Left ventricle myocardium inferior (tissue), 1 donor: ENCODE measurements at regions not wholly inside any gene's neighbourhood (a gene's known extent, or its start where the extent isn't known, plus 50 kb on each side); places are given as distances from the start of the nearest gene placed in this dataset.

Source experiments
- DNase-seq: peaks from one replicate; pipeline ENCODE4 v3.0.0-alpha.2; 2020
- H3K27ac ChIP-seq: fragments of 200-600 bp; replicated peaks from 2 replicates; pipeline ENCODE4 v1.8.0; 2021
- H3K27me3 ChIP-seq: fragments of 200-600 bp; 2 replicates; pipeline ENCODE4 v1.8.0; 2021; ENCODE audit warnings: low read depth
- H3K36me3 ChIP-seq: fragments of 200-600 bp; 2 replicates; pipeline ENCODE4 v1.8.0; 2021
- H3K4me1 ChIP-seq: fragments of 200-600 bp; 2 replicates; pipeline ENCODE4 v1.8.0; 2021
- H3K4me3 ChIP-seq: fragments of 200-600 bp; 2 replicates; pipeline ENCODE4 v1.8.0; 2021; ENCODE audit warnings: mild to moderate bottlenecking, moderate library complexity
- H3K9me3 ChIP-seq: fragments of 200-600 bp; replicated peaks from 2 replicates; pipeline ENCODE4 v1.8.0; 2021
- CTCF ChIP-seq: fragments of 200-600 bp; IDR thresholded peaks from 2 replicates; pipeline ENCODE4 v1.8.0; 2021; ENCODE audit warnings: antibody characterized with exemption, mild to moderate bottlenecking, borderline replicate concordance
- intact Hi-C: fragments of 100-400 bp; cut with micrococcal nuclease; formaldehyde crosslinking; loops from one replicate; pipeline ENCODE4 v1.11.0; 2022
- donor health status: DM: no; HTN: yes; CAD: no; lungs with severe emphysema.

- H3K36me3 ChIP-seq: no peaks in the 10 kb centered on the region
- no peaks in the 10 kb centered on the region for H3K4me1 ChIP-seq
- no peaks in the 10 kb centered on the region for H3K9me3 ChIP-seq
- no peak overlapping the region for H3K4me3 ChIP-seq
- H3K27me3 ChIP-seq: no peaks in the 10 kb centered on the region
- no peak for TF ChIP-seq CTCF
- DNase-seq: no peak
- intact Hi-C loops: no loop called here
- no peak overlapping the region for H3K27ac ChIP-seq
Measured at GRCh38 chr2:180927030-180927686, 53.2 kb upstream of the UBE2E3 start.

DNA sequence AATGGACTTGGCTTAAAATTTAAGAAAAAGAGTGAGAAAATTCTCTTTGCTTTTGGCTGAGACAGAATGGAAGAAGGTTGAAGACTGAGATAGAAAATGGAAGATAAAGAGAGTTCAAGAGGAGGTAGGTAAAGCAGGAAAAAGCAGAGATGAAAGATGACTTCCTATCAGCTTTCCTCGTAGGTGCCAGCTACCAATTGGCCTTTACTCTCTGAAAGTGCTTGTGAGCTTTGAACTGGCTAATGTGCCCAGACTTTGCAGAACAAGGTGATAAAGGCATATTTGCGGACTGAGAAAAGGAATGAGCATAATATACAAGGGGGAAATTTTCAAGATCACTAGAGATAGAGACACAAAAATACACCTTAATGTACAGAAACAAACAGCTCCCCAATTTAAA lies 54.7 kb upstream of the UBE2E3 start:
- Histone ChIP-seq H3K27me3 (no peaks in the 10 kb centered on the region), H3K4me3 (no peak overlapping the region), H3K4me1 (no peaks in the 10 kb centered on the region), H3K27ac (no peak overlapping the region), H3K36me3 (no peaks in the 10 kb centered on the region), H3K9me3 (no peaks in the 10 kb centered on the region)
- intact Hi-C loops: no loop called here
- no peak for TF ChIP-seq CTCF
- DNase-seq: no peak

- TF ChIP-seq CTCF: no peak
- Histone ChIP-seq H3K9me3 (no peaks in the 10 kb centered on the region), H3K4me3 (no peak overlapping the region), H3K36me3 (no peaks in the 10 kb centered on the region), H3K27ac (no peak overlapping the region), H3K27me3 (no peaks in the 10 kb centered on the region), H3K4me1 (no peaks in the 10 kb centered on the region)
- DNase-seq: no peak
- intact Hi-C loops: no loop called here
Measured at GRCh38 chr2:180924063-180924462, 56.3 kb upstream of the UBE2E3 start.

DNA sequence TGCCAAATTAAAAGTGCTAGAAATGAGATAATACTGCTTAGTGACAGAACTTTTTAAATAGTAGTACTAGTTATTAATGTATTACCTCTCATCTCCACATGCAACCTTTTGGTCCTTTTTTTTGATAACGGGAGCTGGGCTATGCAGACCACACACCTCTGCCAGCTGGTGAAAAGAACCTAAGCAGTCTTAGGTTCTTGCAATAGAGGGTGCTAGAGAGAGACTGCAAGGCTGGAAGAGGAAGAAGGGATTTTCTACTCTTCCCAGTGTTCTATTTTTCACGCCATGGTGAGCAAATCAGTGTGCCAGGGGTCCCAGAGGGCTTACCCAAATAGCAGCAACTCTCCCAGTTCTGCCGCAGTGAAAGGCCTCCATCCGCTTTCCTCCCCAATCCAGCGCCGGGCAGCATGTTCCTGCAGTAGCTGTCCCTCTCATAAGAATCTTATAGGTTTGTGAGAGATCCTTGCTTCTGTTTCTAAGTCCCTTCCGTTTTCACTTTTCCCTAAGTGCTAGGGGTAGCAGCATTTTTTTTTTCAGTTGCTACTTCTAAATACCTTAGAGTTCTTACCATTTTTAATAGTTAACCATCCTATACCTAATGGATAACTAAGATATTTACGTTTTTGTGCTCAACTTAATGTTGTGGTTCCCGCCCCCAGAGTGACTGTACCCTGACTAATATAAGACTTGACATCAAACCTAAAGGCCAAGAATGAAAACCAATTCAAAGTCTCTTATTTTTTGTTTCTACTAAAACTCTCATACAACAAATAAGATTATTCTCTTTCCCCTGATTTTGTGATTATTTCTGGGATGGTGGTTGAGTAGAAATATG lies 69.4 kb upstream of the UBE2E3 start:
- intact Hi-C loops: no loop called here
- no peak for DNase-seq
- Histone ChIP-seq H3K27ac (no peak overlapping the region), H3K4me3 (no peak overlapping the region), H3K27me3 (no peaks in the 10 kb centered on the region), H3K4me1 (no peaks in the 10 kb centered on the region), H3K9me3 (no peaks in the 10 kb centered on the region), H3K36me3 (no peaks in the 10 kb centered on the region)
- TF ChIP-seq CTCF: no peak

- no peak for TF ChIP-seq CTCF
- Histone ChIP-seq H3K36me3 (no peaks in the 10 kb centered on the region), H3K4me1 (no peaks in the 10 kb centered on the region), H3K4me3 (no peak overlapping the region), H3K27me3 (no peaks in the 10 kb centered on the region), H3K27ac (no peak overlapping the region), H3K9me3 (no peaks in the 10 kb centered on the region)
- no peak for DNase-seq
- intact Hi-C loops: no loop called here
Measured at GRCh38 chr2:180907731-180908130, 72.7 kb upstream of the UBE2E3 start.
